ENCODE measurements at regions not wholly inside any gene's neighbourhood (a gene's known extent, or its start where the extent isn't known, plus 50 kb on each side); places are given as distances from the start of the nearest gene placed in this dataset.
"Not testable (repeated sequence)": the region's sequence is repeated elsewhere in the genome, so short reads cannot be mapped to it uniquely, and the experiment has no call there.

- no peak for DNase-seq (ENCODE audit: low read depth)
These were observed 245.3 kb downstream of the PARN start for GRCh38 chr16:14384745-14385144.

DNA sequence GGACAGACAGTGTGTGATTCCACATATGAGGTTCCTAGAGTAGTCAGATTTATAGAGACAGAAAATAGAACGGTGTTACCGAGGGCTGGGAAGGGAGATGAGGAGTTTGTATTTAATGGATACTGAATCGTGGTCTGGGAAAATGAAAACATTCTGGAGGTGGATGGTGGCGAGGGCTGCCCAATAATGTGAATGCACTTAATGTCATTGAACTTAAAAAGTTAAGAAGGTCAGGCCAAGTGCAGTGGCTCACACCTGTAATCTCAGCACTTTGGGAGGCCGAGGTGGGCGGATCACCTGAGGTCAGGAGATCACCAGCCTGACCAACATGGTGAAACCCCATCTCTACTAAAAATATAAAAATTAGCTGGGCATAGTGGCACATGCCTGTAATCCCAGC is 246.2 kb downstream of the PARN start:
- not testable (repeated sequence) for DNase-seq (ENCODE audit: low read depth)

GRCh38 chr16:14378689-14379467 is 251.2 kb downstream of the PARN start:
- DNase-seq (ENCODE audit: low read depth), result no peak

- no peak for DNase-seq (ENCODE audit: low read depth)
These were observed 251.9 kb downstream of the PARN start for GRCh38 chr16:14378131-14378551.

DNA sequence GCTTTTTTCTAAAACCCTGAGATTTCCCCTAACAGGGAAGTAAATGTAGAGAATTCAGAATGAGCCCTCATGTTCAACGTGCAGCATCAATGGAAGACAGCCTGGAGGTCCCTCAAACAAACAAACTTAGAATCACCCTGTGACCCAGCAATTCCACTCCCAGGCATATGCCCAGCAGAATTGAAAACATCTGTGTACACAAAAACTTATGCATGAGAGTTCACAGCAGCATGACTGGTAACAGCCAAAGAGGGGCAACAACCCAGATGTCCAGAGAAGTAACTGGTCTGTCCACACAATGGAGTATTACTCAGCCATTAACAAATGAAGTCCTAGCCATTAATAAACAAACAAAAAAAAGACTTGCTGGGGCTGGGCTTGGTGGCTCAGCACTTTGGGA is 252.7 kb downstream of the PARN start:
- no peak for DNase-seq (ENCODE audit: low read depth)

DNA sequence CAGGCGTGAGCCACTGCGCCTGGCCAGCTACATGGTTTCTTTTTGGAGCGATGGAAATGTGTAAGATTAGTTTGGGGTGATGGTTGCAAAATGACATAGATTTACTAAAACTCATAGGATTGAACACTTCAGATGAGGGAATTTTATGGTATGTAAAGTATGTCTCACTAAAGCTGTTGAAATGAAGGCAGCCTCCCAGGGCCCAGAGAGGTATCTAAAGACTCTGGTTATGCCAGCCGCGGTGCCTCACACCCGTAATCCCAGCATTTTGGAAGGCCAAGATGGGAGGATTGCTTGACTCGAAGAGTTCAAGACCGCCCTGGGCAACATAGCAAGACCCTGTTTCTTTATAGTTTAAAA is 254.9 kb downstream of the PARN start:
- DNase-seq (ENCODE audit: low read depth), result no peak

- DNase-seq (ENCODE audit: low read depth), result no peak
These were observed 255.5 kb downstream of the PARN start for GRCh38 chr16:14374451-14375131.

- no peak for DNase-seq (ENCODE audit: low read depth)
These were observed 256.2 kb downstream of the PARN start for GRCh38 chr16:14373896-14374295.

- DNase-seq (ENCODE audit: low read depth), result no peak
These were observed 256.7 kb downstream of the PARN start for GRCh38 chr16:14373406-14373805.

DNA sequence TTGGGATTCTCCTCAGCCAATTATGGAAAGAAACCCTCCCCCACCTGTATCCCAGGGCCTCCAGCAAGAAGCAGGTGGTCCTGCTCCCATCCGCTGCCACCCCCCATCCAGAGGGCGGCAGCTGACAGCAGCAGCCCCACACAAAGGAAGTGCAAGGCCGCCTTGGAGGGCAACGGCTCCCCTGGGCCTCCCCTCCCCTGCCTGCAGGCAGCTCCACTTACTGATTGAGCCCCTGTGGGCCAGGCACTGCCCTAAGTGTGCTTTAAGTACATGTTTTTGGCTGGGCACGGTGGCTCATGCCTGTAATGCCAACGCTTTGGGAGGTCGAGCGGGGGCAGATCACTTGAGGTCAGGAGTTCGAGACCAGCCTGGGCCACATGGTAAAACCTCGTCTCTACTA is 257.6 kb downstream of the PARN start:
- no peak for DNase-seq (ENCODE audit: low read depth)

DNA sequence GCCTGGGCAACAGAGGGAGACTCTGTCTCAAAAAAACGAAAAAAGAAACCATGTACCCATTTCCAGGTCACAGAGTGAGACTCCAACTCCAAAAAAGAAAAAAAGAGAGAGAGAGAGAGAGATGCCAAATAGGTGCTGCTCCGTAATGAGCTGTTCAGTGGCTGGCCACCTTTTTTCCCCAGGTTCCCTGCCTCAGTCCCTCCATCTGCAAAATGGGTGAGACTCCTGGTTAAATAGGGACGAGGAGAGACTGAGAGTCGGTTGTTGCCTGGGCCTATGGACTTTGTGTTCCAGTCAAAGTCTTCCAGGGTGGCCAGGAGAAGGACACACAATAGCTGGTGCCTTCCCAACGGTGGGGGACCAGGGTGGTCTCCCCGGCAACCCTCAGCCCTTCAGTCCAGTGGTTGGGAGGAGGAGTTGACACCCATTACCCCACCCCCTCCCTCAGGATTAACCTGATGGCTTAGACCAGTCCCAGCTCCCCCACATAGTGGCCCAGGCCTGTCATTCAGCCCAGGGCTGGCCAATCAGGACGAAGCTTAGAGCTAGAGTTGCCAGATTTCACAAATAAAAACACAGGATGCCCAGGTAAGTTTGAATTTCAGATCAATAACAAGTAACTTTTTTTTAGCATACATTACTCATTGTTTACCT is 258.2 kb downstream of the PARN start:
- DNase-seq (ENCODE audit: low read depth), result no peak

GRCh38 chr16:14370736-14371234 is 259.3 kb downstream of the PARN start:
- no peak for DNase-seq (ENCODE audit: low read depth)

DNA sequence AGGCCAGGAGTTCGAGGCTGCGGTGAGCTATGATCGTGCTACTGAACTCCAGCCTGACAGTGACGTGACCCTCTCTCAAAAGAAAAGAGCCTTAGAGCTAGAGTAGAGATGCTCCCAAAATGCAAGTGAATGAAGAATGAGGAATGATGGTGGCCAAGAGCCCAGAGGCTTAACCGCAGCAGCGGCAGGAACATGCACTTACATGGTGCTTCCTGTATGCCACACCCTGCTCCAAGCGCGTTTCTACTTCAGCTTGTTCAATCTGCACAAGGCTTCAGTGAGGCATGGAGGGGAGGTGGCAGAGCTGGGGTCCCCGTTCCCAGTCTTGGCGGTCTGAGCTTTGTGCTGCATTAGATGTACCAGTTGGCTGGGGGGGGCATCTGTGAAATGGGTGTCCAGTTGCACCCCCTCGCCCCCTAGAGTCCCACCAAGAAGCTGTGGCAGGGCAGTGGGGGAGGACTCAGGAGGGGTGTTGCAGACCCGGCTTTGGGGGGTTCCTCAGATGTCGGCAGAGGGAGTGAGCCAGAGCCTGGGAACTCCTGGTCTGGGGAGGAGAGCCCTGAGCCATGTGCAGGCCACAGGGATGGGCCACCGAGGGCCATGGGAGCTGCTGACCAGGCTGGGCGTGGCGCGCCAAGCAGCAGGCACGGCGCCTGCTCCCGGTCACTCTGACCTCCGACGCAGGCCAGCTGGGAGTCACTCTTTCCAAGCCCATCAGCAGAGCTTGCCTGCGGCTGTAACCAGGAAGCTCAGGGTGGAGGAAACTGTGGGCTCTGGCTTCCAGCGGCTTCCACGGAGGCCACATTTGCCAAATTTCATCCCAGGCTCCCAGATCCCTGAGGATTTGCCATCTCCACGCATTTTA is 260.1 kb downstream of the PARN start:
- DNase-seq (ENCODE audit: low read depth), result no peak

DNA sequence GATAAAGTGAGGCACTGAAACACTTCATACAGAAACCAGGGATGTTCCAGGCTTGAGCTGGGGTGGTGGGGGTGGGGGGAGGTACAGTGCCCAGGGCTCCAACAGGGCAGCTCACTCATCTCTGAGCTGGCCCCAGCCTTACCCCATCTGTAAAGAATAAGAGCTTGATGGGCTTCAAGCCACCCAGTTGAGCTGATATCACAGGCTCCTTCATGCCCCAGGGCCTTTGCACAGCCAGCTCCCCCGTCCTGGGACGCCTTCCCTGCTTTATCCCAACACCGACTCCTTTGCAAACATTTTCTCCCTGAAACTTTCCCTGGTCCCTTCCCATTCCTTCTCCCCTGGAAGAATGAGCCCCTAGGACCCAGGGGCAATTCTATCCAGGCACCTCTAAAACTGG is 261.7 kb downstream of the PARN start:
- DNase-seq (ENCODE audit: low read depth), result no peak

GRCh38 chr16:14366974-14367707 is 262.9 kb downstream of the PARN start:
- no peak for DNase-seq (ENCODE audit: low read depth)

DNA sequence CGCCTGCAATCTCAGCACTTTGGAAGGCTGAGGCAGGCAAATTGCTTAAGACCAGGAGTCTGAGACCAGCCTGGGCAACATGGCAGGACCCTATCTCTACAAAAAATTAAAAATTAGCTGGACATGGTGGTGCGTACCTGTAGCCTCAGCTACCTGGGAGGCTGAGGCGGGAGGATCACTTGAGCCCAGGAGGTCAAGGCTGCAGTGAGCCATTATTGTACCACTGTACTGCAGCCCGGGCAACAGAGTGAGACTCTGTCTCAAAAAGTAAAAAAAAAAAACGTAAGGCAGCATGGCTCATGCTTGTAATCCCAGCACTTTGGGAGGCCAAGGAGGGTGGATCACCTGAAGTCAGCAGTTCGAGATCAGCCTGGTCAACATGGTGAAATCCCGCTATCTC is 263.6 kb downstream of the PARN start:
- DNase-seq (ENCODE audit: low read depth), result no peak

- DNase-seq (ENCODE audit: low read depth), result no peak
These were observed 264.7 kb downstream of the PARN start for GRCh38 chr16:14365200-14365851.

DNA sequence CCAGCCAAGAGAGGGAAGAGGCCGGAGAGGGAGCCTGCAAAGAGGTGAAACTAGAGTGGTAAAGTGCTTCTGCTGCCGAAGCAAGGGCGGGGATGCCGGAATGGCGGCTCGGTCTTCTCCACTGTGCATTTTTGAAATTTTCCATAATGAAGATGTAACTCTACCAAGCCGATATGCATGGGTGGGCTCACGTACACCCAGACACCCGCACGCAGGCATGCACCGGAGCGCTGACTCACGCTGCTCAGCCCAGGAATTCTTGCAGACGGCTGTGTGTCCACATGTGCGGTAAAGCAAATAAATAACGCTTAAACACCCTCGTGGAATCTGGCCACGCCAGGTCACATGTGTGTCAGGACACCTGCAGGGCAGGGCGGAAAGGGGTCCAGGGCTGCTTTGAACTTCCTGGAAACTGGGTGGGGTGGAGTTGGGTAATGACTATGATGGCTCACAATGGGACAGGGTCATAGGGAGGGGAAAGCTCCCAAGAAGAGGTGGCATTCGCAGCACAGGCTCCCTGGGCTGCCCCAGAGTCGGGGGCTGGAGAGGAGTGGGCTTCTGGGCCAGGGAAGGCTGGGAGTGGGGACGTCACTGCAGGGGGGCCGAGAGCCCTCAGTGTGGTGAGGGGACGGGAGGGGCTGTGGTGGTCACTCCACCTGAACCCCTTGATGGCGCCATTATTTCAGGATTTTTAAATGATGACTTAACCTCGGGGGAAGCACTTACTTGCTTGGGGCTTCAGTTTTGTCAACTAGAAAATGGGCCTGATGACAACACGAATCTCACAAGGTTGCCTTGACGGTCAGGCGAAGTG is 265.5 kb downstream of the PARN start:
- no peak for DNase-seq (ENCODE audit: low read depth)

DNA sequence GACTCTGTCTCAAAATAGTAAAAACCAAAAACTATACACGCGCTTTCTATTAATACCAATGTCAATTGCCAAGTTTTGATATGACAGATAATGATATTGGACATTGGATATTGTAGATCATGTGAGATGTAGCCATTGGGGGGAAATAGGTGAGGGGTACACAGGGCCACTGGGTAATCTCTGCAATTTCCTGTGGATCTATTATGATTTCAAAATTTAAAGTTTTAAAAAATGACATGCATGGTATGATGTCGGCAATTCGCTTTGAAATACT is 266.0 kb downstream of the PARN start:
- no peak for DNase-seq (ENCODE audit: low read depth)

DNA sequence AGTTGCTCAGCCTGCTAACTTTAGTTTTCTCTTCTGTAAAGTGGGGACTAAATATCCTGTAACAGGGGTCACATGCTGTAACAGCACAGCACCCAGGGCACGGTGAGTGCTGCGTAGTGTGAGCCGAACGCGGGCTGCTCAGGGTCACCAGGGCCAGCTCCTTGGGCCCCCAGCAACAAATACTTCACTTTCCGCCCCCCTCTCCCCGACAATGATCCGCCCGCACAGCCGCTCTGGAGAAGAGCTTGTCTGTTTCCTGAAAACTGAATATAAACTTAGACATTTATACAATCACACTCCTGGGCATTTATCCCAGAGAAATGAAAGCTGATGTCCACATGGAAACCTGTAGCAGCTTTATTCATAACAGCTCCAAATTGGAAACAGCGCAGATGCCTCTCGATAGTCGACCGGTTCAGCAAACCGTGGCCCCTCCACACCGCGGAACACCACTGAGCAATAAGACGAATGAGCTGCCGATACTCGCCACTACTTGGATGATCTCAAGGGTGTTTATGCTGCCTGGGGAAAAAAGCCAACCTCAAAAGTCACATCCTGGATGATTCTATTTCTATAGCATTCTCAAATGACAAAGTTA is 267.2 kb downstream of the PARN start:
- DNase-seq (ENCODE audit: low read depth), result no peak
